K562 (cell line): ENCODE measurements at regions not wholly inside any gene's neighbourhood (a gene's known extent, or its start where the extent isn't known, plus 50 kb on each side); places are given as distances from the start of the nearest gene placed in this dataset.

Source experiments
- ATAC-seq: fragments of 200-7000 bp; cut with Tn5 transposase; 3 replicates; pipeline ENCODE4 v1.9.1; 2020; ENCODE audit warnings: moderate library complexity
- BruUV-seq: library from RNA; stranded (reverse); fragments of 400-500 nt; replicated peaks from 2 replicates; lab custom pipeline; 2021; lab: Mats Ljungman, UMichigan
- CTCF ChIA-PET: fragments of 300-600 bp; formaldehyde crosslinking; extraction: SDS; loops from one replicate; lab custom pipeline; 2021; ENCODE audit warnings: low intra/inter-chr PET ratio; lab: Yijun Ruan, JAX
- POLR2A ChIA-PET: fragments of 300-600, 350-650 bp; sonication (Branson Sonifier 250); formaldehyde crosslinking; extraction: SDS; loops from one replicate; lab custom pipeline; 2021; ENCODE audit warnings: antibody characterized with exemption, inconsistent platforms; lab: Yijun Ruan, JAX
- DNase-seq, 4 experiments: peaks; one replicate each; pipeline versions ENCODE4 v3.0.0 to v3.0.0-alpha.2; 2011 to 2018; ENCODE audit warnings: low spot score in 3 of 4, mixed read lengths in 3 of 4; ENCODE audit errors: extremely low read depth in 1 of 4
- FAIRE-seq: peaks from 2 replicates; lab custom pipeline; 2011; peaks lifted over from hg19 to GRCh38; lab: Jason Lieb, UNC
- H2AFZ ChIP-seq: 2 replicates; pipeline ENCODE4 v1.6.0; 2011; ENCODE audit warnings: low read depth, low read length, control low read depth, inconsistent platforms
- H3K27ac ChIP-seq: fragments of 200-600 bp; 3 replicates; pipeline ENCODE4 v1.8.0; 2011; ENCODE audit warnings: low read depth, mild to moderate bottlenecking, control low read depth, inconsistent platforms, low read length, moderate library complexity, mixed read lengths; ENCODE audit errors: extremely low read depth
- H3K27me3 ChIP-seq, 2 experiments: fragments of 300-600 bp in 1 of 2; 2 replicates in 1 of 2; 3 replicates in 1 of 2; pipeline versions ENCODE4 v1.6.0 to v1.8.0; 2011; ENCODE audit warnings: inconsistent platforms in 2 of 2, low read length in 2 of 2, mild to moderate bottlenecking in 1 of 2, mixed read lengths in 1 of 2, moderate library complexity in 1 of 2; ENCODE audit not compliant: control insufficient read depth in 2 of 2, insufficient read depth in 2 of 2
- H3K36me3 ChIP-seq: fragments of 300-600 bp; 3 replicates; pipeline ENCODE4 v1.8.0; 2011; ENCODE audit warnings: mild to moderate bottlenecking, low read length, inconsistent platforms; ENCODE audit not compliant: control insufficient read depth, insufficient read depth
- H3K4me1 ChIP-seq, 2 experiments: fragments of 200-600 bp in 1 of 2; replicated peaks in 1 of 2; 2 replicates in 1 of 2; 3 replicates in 1 of 2; pipeline versions ENCODE4 v1.5.1 to v1.8.0; 2011; ENCODE audit warnings: inconsistent platforms in 2 of 2, low read length in 2 of 2, mild to moderate bottlenecking in 1 of 2, mixed read lengths in 1 of 2, moderate library complexity in 1 of 2; ENCODE audit not compliant: control insufficient read depth in 2 of 2, insufficient read depth in 2 of 2
- H3K4me2 ChIP-seq: 2 replicates; pipeline ENCODE4 v1.6.1; 2011; ENCODE audit warnings: low read length, control low read depth, inconsistent platforms, mixed read lengths; ENCODE audit not compliant: insufficient read depth
- H3K4me3 ChIP-seq: fragments of 200-600 bp; sonication (generic), shearing (Covaris generic); 2 replicates; pipeline ENCODE4 v1.5.1; 2016; ENCODE audit warnings: control low read depth, inconsistent platforms
- H3K79me2 ChIP-seq: fragments of 200-600 bp; 3 replicates; pipeline ENCODE4 v1.8.0; 2011; ENCODE audit warnings: low read length, inconsistent platforms; ENCODE audit not compliant: control insufficient read depth, insufficient read depth
- H3K9ac ChIP-seq, 2 experiments: 2 replicates each; pipeline versions ENCODE4 v1.6.0 to v1.6.1; 2011; ENCODE audit warnings: low read depth in 2 of 2, low read length in 2 of 2, control low read depth in 1 of 2, inconsistent platforms in 1 of 2, mild to moderate bottlenecking in 1 of 2, mixed read lengths in 1 of 2; ENCODE audit not compliant: insufficient read depth in 1 of 2
- H3K9me1 ChIP-seq: one replicate; pipeline ENCODE4 v1.6.0; 2011; ENCODE audit warnings: inconsistent platforms, mild to moderate bottlenecking, low read length, moderate library complexity; ENCODE audit not compliant: control insufficient read depth, insufficient read depth
- H3K9me3 ChIP-seq: replicated peaks from 2 replicates; pipeline ENCODE4 v1.5.1; 2011; ENCODE audit warnings: low read depth, low read length, inconsistent platforms; ENCODE audit not compliant: control insufficient read depth, insufficient read depth
- H4K20me1 ChIP-seq: replicated peaks from 2 replicates; pipeline ENCODE4 v1.6.1; 2011; ENCODE audit warnings: low read length, inconsistent platforms, mixed read lengths; ENCODE audit not compliant: control insufficient read depth, insufficient read depth
- ATF1 ChIP-seq, 2 experiments: fragments of 450-650 bp in 1 of 2; IDR thresholded peaks; 2 replicates each; pipeline ENCODE4 v1.6.1; 2016; ENCODE audit warnings: missing compliant biosample characterization in 1 of 2, missing genetic modification characterization in 1 of 2
- CC2D1A ChIP-seq: fragments of 450-650 bp; IDR thresholded peaks from 2 replicates; pipeline ENCODE4 v1.6.1; 2017; ENCODE audit warnings: mild to moderate bottlenecking
- EHMT2 ChIP-seq: fragments of 450-650 bp; IDR thresholded peaks from 2 replicates; pipeline ENCODE4 v1.6.1; 2018; ENCODE audit warnings: antibody characterized with exemption
- ETV1 ChIP-seq: fragments of 450-650 bp; conservative IDR thresholded peaks from 2 replicates; pipeline ENCODE4 v1.6.1; 2016; ENCODE audit warnings: missing genetic modification characterization, control low read depth, low read depth, missing compliant biosample characterization
- GTF2F1 ChIP-seq: IDR thresholded peaks from 2 replicates; pipeline ENCODE4 v1.6.1; 2011; ENCODE audit warnings: low read depth, low read length, improper control_type of control experiment
- IRF2 ChIP-seq: sonication (generic); formaldehyde crosslinking; IDR thresholded peaks from 2 replicates; pipeline ENCODE4 v1.8.1; 2022; ENCODE audit warnings: mild to moderate bottlenecking, missing genetic modification reagents
- KDM2B ChIP-seq: fragments of 250-450 bp; sonication (Bioruptor Pico); IDR thresholded peaks from 2 replicates; pipeline ENCODE4 v1.8.0; 2021; ENCODE audit warnings: mild to moderate bottlenecking, moderate library complexity
- MAZ ChIP-seq, 2 experiments: fragments of 450-650 bp in 1 of 2; sonication (generic) in 1 of 2; formaldehyde crosslinking; IDR thresholded peaks in 1 of 2; conservative IDR thresholded peaks in 1 of 2; 2 replicates each; pipeline versions ENCODE4 v1.4.0 to v1.5.0; 2020; ENCODE audit warnings: mild to moderate bottlenecking in 1 of 2, missing genetic modification reagents in 1 of 2
- MTA1 ChIP-seq: fragments of 450-650 bp; IDR thresholded peaks from 2 replicates; pipeline ENCODE4 v1.6.1; 2017; ENCODE audit warnings: borderline replicate concordance
- MTF1 ChIP-seq: fragments of 250-450 bp; sonication (Bioruptor Pico); IDR thresholded peaks from 2 replicates; pipeline ENCODE4 v1.9.0; 2021; ENCODE audit warnings: moderate library complexity, mild to moderate bottlenecking, inconsistent platforms, borderline replicate concordance
- NBN ChIP-seq: fragments of 450-650 bp; IDR thresholded peaks from 2 replicates; pipeline ENCODE4 v1.6.1; 2016; ENCODE audit warnings: low read depth, mild to moderate bottlenecking
- NFIC ChIP-seq: fragments of 450-650 bp; IDR thresholded peaks from 2 replicates; pipeline ENCODE4 v1.6.1; 2017; ENCODE audit warnings: mild to moderate bottlenecking, inconsistent platforms
- POLR3G ChIP-seq: IDR thresholded peaks from 2 replicates; pipeline ENCODE4 v1.6.1; 2011; ENCODE audit not compliant: insufficient read length, insufficient replicate concordance; ENCODE audit errors: extremely low read depth
- PURB ChIP-seq: sonication (generic); formaldehyde crosslinking; IDR thresholded peaks from 2 replicates; pipeline ENCODE4 v1.9.0; 2021; ENCODE audit warnings: low read depth, mild to moderate bottlenecking, missing genetic modification reagents
- SMARCC2 ChIP-seq: fragments of 450-650 bp; IDR thresholded peaks from 2 replicates; pipeline ENCODE4 v1.6.1; 2017; ENCODE audit warnings: antibody characterized with exemption, moderate library complexity, mild to moderate bottlenecking, low read depth
- ZFPM2 ChIP-seq: fragments of 250-450 bp; sonication (Bioruptor Pico); IDR thresholded peaks from 2 replicates; pipeline ENCODE4 v1.5.1; 2022; ENCODE audit warnings: mild to moderate bottlenecking
- ZNF253 ChIP-seq: fragments of 250-450 bp; sonication (Bioruptor Pico); conservative IDR thresholded peaks from 2 replicates; pipeline ENCODE4 v1.6.1; 2021; ENCODE audit warnings: mild to moderate bottlenecking
- ZNF263 ChIP-seq: sonication (generic); formaldehyde crosslinking; IDR thresholded peaks from 2 replicates; pipeline ENCODE4 v1.8.0; 2022; ENCODE audit warnings: mild to moderate bottlenecking, missing genetic modification reagents, borderline replicate concordance
- WGBS: fragments of 100-300 bp; shearing (Covaris generic); methylation state at CpG from one replicate; pipeline ENCODE4 v1.1.6; 2016; ENCODE audit warnings: low coverage, mixed read lengths; ENCODE audit not compliant: insufficient coverage; ENCODE audit errors: missing lambda C conversion rate; 5-methylcytosine and 5-hydroxymethylcytosine counted together
- in situ Hi-C: fragments of 300-500 bp; cut with MboI; formaldehyde crosslinking; loops from 4 replicates; pipeline ENCODE4 v1.15.0; 2018; ENCODE audit warnings: inconsistent platforms, mixed read lengths
- intact Hi-C: fragments of 100-400 bp; cut with micrococcal nuclease; formaldehyde crosslinking; loops from 2 replicates; pipeline ENCODE4 v1.14.2; 2022
- TF ChIP-seq, protein P1 (sequence below): fragments of 250-450 bp; sonication (Bioruptor Pico); IDR thresholded peaks from 2 replicates; pipeline ENCODE4 v1.4.0; 2020; ENCODE audit warnings: mild to moderate bottlenecking

DNA sequence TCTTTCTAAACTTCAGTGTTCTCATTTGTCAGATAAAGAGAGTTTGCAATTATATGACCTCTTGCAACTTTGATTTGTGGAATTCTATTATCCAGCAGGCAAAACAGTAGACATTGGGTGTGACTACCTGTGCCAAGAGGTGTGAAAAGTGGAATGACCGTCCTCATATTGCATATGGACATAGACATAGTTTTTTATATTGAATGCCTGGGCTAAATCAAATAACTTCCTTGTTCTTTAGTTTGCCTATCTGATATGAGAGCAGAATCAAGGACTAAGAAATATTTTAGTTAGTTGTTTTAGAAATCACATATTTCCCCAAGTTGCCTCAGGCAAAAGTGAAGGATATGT lies 117.7 kb upstream of the KLF8 start:
- no peaks in the 10 kb centered on the region for H3K4me1 ChIP-seq
- H3K4me3 ChIP-seq, result no peak overlapping the region
- no peaks in the 10 kb centered on the region for H3K27me3 ChIP-seq
- POLR2A ChIA-PET, result no interaction called here
- no peaks in the 10 kb centered on the region for H3K9me1 ChIP-seq
- no peaks in the 10 kb centered on the region for H4K20me1 ChIP-seq
- no TSS peak for BruUV-seq
- TF ChIP-seq GTF2F1 (no peak), MTF1 (CRISPR knock-in tag) (no peak), EHMT2 (no peak), POLR3G (no peak), IRF2 (no peak), MTA1 (no peak), NFIC (no peak), NBN (no peak), CC2D1A (no peak), MAZ (CRISPR knock-in tag; conservative IDR thresholded peaks at IDR 0.05 in 1 of 2, IDR thresholded peaks at IDR 0.05 in 1 of 2) (no peak), ZFPM2 (CRISPR knock-in tag) (no peak), ATF1 (CRISPR knock-in tag; IDR thresholded peaks at IDR 0.05) (no peak), ATF1 (tag; IDR thresholded peaks at IDR 0.05) (no peak), SMARCC2 (no peak), KDM2B (CRISPR knock-in tag) (no peak), ZNF253 (CRISPR knock-in tag) (no peak), PURB (CRISPR knock-in tag) (no peak), ZNF263 (CRISPR knock-in tag) (no peak), ETV1 (tag) (no peak)
- TF ChIP-seq, protein P1, sequence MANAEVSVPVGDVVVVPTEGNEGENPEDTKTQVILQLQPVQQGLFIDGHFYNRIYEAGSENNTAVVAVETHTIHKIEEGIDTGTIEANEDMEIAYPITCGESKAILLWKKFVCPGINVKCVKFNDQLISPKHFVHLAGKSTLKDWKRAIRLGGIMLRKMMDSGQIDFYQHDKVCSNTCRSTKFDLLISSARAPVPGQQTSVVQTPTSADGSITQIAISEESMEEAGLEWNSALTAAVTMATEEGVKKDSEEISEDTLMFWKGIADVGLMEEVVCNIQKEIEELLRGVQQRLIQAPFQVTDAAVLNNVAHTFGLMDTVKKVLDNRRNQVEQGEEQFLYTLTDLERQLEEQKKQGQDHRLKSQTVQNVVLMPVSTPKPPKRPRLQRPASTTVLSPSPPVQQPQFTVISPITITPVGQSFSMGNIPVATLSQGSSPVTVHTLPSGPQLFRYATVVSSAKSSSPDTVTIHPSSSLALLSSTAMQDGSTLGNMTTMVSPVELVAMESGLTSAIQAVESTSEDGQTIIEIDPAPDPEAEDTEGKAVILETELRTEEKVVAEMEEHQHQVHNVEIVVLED (CRISPR knock-in tag), result no peak
- no peak overlapping the region for H3K27ac ChIP-seq
- no peaks in the 10 kb centered on the region for H3K9me3 ChIP-seq
- WGBS, result 0% methylated on average over 1 of the region's 1 CpG
- ATAC-seq (no peak), DNase-seq (no peak), FAIRE-seq (no peak)
- CTCF ChIA-PET, result no interaction called here
- H3K79me2 ChIP-seq, result no peaks in the 10 kb centered on the region
- intact Hi-C loops (no loop called here), in situ Hi-C loops (no loop called here)
- no peak overlapping the region for H3K4me2 ChIP-seq
- no peak overlapping the region for H2AFZ ChIP-seq
- H3K9ac ChIP-seq, result no peak overlapping the region
- no peaks in the 10 kb centered on the region for H3K36me3 ChIP-seq
